ENCODE measurements at regions not wholly inside any gene's neighbourhood (a gene's known extent, or its start where the extent isn't known, plus 50 kb on each side); places are given as distances from the start of the nearest gene placed in this dataset.

DNA sequence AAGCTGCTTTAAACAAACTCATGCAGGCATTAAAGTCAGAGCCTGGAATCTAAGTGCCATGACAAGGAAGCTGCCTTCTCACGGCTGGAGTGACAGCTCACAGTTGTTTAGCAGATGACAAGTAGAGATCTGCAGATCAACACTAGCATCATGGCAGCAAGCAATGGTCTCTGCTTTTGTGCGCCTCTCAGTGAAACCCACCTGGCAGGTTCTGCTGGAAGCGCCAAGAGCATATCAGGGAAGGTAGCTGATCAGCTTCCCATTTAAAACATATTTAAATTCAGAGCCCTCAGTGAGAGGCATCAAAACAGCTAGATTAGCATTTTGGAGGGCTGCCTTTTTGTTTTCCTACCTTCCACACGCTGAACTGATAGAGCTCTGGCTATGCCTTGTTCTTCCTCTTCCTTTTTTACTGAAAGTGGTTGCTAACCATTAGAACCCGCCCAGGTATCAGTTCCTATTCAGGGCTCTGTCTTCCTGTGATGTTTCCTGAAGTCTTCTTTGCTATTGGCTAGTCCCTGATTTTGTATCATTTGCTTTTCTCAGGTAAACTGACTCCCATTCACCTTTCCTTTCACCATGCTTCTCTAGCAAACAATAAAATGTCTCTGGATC is 70.8 kb downstream of the TMEM200C start:
- DNase-seq (ENCODE audit: low read depth, low spot score) (no peak), ATAC-seq (no peak)
- POLR2A ChIA-PET, result no interaction called here
- Histone ChIP-seq H3K4me1 (ENCODE audit: control insufficient read depth in 1 of 2, insufficient read depth in 2 of 2, low read length in 2 of 2) (no peaks in the 10 kb centered on the region), H2AFZ (ENCODE audit: low read depth, low read length, poor library complexity, severe bottlenecking) (no peak overlapping the region), H3K4me3 (replicated peaks in 1 of 2; ENCODE audit: low read depth in 1 of 2, low read length in 2 of 2) (no peak overlapping the region), H3K79me2 (ENCODE audit: insufficient read depth, low read length) (no peaks in the 10 kb centered on the region), H3K4me2 (ENCODE audit: low read length) (no peak overlapping the region), H4K20me1 (ENCODE audit: insufficient read depth) (no peaks in the 10 kb centered on the region), H3K9me2 (ENCODE audit: insufficient read depth) (no peaks in the 10 kb centered on the region), H3K27me3 (ENCODE audit: insufficient read depth, low read length) (no peaks in the 10 kb centered on the region), H3K27ac (ENCODE audit: low read depth, low read length) (no peak overlapping the region), H3K9me3 (ENCODE audit: control insufficient read depth in 1 of 2, insufficient read depth in 1 of 2, low read depth in 1 of 2, low read length in 2 of 2) (peaks cover 11 to 63% of the 10 kb centered on the region in 2 experiments; a peak in 2 of 4 replicates), H3K36me3 (ENCODE audit: control insufficient read depth in 1 of 2, insufficient read depth in 2 of 2, low read length in 2 of 2) (no peaks in the 10 kb centered on the region), H3K9ac (ENCODE audit: low read length) (no peak overlapping the region)
- TF ChIP-seq, protein P1, sequence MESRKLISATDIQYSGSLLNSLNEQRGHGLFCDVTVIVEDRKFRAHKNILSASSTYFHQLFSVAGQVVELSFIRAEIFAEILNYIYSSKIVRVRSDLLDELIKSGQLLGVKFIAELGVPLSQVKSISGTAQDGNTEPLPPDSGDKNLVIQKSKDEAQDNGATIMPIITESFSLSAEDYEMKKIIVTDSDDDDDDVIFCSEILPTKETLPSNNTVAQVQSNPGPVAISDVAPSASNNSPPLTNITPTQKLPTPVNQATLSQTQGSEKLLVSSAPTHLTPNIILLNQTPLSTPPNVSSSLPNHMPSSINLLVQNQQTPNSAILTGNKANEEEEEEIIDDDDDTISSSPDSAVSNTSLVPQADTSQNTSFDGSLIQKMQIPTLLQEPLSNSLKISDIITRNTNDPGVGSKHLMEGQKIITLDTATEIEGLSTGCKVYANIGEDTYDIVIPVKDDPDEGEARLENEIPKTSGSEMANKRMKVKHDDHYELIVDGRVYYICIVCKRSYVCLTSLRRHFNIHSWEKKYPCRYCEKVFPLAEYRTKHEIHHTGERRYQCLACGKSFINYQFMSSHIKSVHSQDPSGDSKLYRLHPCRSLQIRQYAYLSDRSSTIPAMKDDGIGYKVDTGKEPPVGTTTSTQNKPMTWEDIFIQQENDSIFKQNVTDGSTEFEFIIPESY (IDR thresholded peaks at IDR 0.05; ENCODE audit: extremely low read depth, insufficient replicate concordance, low read length), result no peak
- TF ChIP-seq SP1 (IDR thresholded peaks at IDR 0.05; ENCODE audit: low read depth) (no peak), SIN3A (IDR thresholded peaks at IDR 0.05; ENCODE audit: low read depth) (no peak), ZFX (IDR thresholded peaks at IDR 0.05) (no peak)
- TF ChIP-seq, protein P2, sequence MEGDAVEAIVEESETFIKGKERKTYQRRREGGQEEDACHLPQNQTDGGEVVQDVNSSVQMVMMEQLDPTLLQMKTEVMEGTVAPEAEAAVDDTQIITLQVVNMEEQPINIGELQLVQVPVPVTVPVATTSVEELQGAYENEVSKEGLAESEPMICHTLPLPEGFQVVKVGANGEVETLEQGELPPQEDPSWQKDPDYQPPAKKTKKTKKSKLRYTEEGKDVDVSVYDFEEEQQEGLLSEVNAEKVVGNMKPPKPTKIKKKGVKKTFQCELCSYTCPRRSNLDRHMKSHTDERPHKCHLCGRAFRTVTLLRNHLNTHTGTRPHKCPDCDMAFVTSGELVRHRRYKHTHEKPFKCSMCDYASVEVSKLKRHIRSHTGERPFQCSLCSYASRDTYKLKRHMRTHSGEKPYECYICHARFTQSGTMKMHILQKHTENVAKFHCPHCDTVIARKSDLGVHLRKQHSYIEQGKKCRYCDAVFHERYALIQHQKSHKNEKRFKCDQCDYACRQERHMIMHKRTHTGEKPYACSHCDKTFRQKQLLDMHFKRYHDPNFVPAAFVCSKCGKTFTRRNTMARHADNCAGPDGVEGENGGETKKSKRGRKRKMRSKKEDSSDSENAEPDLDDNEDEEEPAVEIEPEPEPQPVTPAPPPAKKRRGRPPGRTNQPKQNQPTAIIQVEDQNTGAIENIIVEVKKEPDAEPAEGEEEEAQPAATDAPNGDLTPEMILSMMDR (IDR thresholded peaks at IDR 0.05 in 2 of 3, conservative IDR thresholded peaks at IDR 0.05 in 1 of 3; ENCODE audit: borderline replicate concordance in 1 of 3, insufficient read depth in 1 of 3, low read depth in 2 of 3, low read length in 2 of 3), result no peak
- TF ChIP-seq, protein P3, sequence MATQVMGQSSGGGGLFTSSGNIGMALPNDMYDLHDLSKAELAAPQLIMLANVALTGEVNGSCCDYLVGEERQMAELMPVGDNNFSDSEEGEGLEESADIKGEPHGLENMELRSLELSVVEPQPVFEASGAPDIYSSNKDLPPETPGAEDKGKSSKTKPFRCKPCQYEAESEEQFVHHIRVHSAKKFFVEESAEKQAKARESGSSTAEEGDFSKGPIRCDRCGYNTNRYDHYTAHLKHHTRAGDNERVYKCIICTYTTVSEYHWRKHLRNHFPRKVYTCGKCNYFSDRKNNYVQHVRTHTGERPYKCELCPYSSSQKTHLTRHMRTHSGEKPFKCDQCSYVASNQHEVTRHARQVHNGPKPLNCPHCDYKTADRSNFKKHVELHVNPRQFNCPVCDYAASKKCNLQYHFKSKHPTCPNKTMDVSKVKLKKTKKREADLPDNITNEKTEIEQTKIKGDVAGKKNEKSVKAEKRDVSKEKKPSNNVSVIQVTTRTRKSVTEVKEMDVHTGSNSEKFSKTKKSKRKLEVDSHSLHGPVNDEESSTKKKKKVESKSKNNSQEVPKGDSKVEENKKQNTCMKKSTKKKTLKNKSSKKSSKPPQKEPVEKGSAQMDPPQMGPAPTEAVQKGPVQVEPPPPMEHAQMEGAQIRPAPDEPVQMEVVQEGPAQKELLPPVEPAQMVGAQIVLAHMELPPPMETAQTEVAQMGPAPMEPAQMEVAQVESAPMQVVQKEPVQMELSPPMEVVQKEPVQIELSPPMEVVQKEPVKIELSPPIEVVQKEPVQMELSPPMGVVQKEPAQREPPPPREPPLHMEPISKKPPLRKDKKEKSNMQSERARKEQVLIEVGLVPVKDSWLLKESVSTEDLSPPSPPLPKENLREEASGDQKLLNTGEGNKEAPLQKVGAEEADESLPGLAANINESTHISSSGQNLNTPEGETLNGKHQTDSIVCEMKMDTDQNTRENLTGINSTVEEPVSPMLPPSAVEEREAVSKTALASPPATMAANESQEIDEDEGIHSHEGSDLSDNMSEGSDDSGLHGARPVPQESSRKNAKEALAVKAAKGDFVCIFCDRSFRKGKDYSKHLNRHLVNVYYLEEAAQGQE (IDR thresholded peaks at IDR 0.05; ENCODE audit: low read depth), result no peak
- TF ChIP-seq, protein P4, sequence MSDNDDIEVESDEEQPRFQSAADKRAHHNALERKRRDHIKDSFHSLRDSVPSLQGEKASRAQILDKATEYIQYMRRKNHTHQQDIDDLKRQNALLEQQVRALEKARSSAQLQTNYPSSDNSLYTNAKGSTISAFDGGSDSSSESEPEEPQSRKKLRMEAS (IDR thresholded peaks at IDR 0.05), result no peak
- CTCF ChIA-PET, result no interaction called here
- no TSS peak for BruUV-seq (replicated peaks)
- RAD21 ChIA-PET (ENCODE audit: low non-redundant PET in 1 of 2, low total read pairs in 2 of 2, uncharacterized antibody in 2 of 2, unreplicated experiment in 2 of 2), result no interaction called here
- intact Hi-C loops (cut with micrococcal nuclease), result no loop called here
